ENCODE measurements at regions not wholly inside any gene's neighbourhood (a gene's known extent, or its start where the extent isn't known, plus 50 kb on each side); places are given as distances from the start of the nearest gene placed in this dataset.

GRCh38 chr2:199019898-199020507 is 437.7 kb downstream of the SATB2 start:
- H3K27ac ChIP-seq, result no peak overlapping the region
- TF ChIP-seq, protein P1, sequence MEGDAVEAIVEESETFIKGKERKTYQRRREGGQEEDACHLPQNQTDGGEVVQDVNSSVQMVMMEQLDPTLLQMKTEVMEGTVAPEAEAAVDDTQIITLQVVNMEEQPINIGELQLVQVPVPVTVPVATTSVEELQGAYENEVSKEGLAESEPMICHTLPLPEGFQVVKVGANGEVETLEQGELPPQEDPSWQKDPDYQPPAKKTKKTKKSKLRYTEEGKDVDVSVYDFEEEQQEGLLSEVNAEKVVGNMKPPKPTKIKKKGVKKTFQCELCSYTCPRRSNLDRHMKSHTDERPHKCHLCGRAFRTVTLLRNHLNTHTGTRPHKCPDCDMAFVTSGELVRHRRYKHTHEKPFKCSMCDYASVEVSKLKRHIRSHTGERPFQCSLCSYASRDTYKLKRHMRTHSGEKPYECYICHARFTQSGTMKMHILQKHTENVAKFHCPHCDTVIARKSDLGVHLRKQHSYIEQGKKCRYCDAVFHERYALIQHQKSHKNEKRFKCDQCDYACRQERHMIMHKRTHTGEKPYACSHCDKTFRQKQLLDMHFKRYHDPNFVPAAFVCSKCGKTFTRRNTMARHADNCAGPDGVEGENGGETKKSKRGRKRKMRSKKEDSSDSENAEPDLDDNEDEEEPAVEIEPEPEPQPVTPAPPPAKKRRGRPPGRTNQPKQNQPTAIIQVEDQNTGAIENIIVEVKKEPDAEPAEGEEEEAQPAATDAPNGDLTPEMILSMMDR (IDR thresholded peaks at IDR 0.05), result no peak
- DNase-seq (ENCODE audit: low spot score) (no peak), ATAC-seq (ENCODE audit: insufficient number of reproducible peaks, low FRiP score, low read depth) (no peak)
- no peaks in the 10 kb centered on the region for H3K27me3 ChIP-seq (replicated peaks; ENCODE audit: insufficient read depth)
- no peaks in the 10 kb centered on the region for H3K9me3 ChIP-seq
- H3K36me3 ChIP-seq, result no peaks in the 10 kb centered on the region
- no peak overlapping the region for H3K4me3 ChIP-seq
- H3K4me1 ChIP-seq (ENCODE audit: control insufficient read depth in 1 of 2, low read depth in 2 of 2), result no peaks in the 10 kb centered on the region

GRCh38 chr2:199018826-199019225 is 438.9 kb downstream of the SATB2 start:
- no peaks in the 10 kb centered on the region for H3K36me3 ChIP-seq
- TF ChIP-seq, protein P1 (IDR thresholded peaks at IDR 0.05), result no peak
- H3K4me3 ChIP-seq, result no peak overlapping the region
- no peaks in the 10 kb centered on the region for H3K9me3 ChIP-seq
- ATAC-seq (ENCODE audit: insufficient number of reproducible peaks, low FRiP score, low read depth) (no peak), DNase-seq (ENCODE audit: low spot score) (no peak)
- no peaks in the 10 kb centered on the region for H3K4me1 ChIP-seq (ENCODE audit: control insufficient read depth in 1 of 2, low read depth in 2 of 2)
- H3K27me3 ChIP-seq (replicated peaks; ENCODE audit: insufficient read depth), result no peaks in the 10 kb centered on the region
- no peak overlapping the region for H3K27ac ChIP-seq

GRCh38 chr2:199015072-199015471 is 442.7 kb downstream of the SATB2 start:
- TF ChIP-seq, protein P1 (IDR thresholded peaks at IDR 0.05), result no peak
- Histone ChIP-seq H3K4me3 (no peak overlapping the region), H3K36me3 (no peaks in the 10 kb centered on the region), H3K9me3 (no peaks in the 10 kb centered on the region), H3K4me1 (ENCODE audit: control insufficient read depth in 1 of 2, low read depth in 2 of 2) (no peaks in the 10 kb centered on the region), H3K27me3 (replicated peaks; ENCODE audit: insufficient read depth) (no peaks in the 10 kb centered on the region), H3K27ac (no peak overlapping the region)
- DNase-seq (ENCODE audit: low spot score), result no peak
- no peak for ATAC-seq (ENCODE audit: insufficient number of reproducible peaks, low FRiP score, low read depth)

GRCh38 chr2:199014226-199014625 is 443.5 kb downstream of the SATB2 start:
- H3K4me1 ChIP-seq (ENCODE audit: control insufficient read depth in 1 of 2, low read depth in 2 of 2), result no peaks in the 10 kb centered on the region
- no peak overlapping the region for H3K4me3 ChIP-seq
- H3K36me3 ChIP-seq, result no peaks in the 10 kb centered on the region
- no peaks in the 10 kb centered on the region for H3K27me3 ChIP-seq (replicated peaks; ENCODE audit: insufficient read depth)
- no peak overlapping the region for H3K27ac ChIP-seq
- DNase-seq (ENCODE audit: low spot score) (no peak), ATAC-seq (ENCODE audit: insufficient number of reproducible peaks, low FRiP score, low read depth) (no peak)
- TF ChIP-seq, protein P1 (IDR thresholded peaks at IDR 0.05), result no peak
- no peaks in the 10 kb centered on the region for H3K9me3 ChIP-seq

DNA sequence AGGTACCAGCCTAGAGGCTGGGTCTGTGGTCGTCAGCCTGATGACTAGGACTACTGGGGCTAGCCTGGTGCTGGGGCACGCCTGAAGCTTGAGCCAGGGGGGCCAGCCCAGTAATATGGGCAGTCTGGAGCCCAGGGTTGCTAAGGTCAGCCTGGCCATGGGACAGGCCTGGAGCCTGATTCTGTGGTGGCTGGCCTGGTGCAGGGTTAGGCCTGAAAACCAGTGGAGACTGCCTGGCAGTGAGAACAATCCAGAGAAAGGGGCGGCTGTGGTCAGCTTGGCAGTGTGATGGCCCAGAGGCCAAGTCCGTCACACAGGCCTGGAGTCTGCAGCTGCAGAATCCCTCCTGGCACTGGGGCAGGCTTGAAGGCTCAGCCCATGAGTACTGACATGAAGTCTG is 445.8 kb downstream of the SATB2 start:
- Histone ChIP-seq H3K36me3 (no peaks in the 10 kb centered on the region), H3K9me3 (no peaks in the 10 kb centered on the region), H3K27me3 (replicated peaks; ENCODE audit: insufficient read depth) (no peaks in the 10 kb centered on the region), H3K4me1 (ENCODE audit: control insufficient read depth in 1 of 2, low read depth in 2 of 2) (no peaks in the 10 kb centered on the region), H3K27ac (no peak overlapping the region), H3K4me3 (no peak overlapping the region)
- TF ChIP-seq, protein P1 (IDR thresholded peaks at IDR 0.05), result no peak
- no peak for ATAC-seq (ENCODE audit: insufficient number of reproducible peaks, low FRiP score, low read depth)
- DNase-seq (ENCODE audit: low spot score), result no peak
